GM19324 (cell line): ENCODE measurements at regions not wholly inside any gene's neighbourhood (a gene's known extent, or its start where the extent isn't known, plus 50 kb on each side); places are given as distances from the start of the nearest gene placed in this dataset.

Experiments used
- ATAC-seq: cut with Tn5 transposase; IDR thresholded peaks from one replicate; pipeline ENCODE4 v1.9.1; 2021; ENCODE audit warnings: mild to moderate bottlenecking, moderate library complexity; ENCODE audit not compliant: unreplicated experiment, low FRiP score

DNA sequence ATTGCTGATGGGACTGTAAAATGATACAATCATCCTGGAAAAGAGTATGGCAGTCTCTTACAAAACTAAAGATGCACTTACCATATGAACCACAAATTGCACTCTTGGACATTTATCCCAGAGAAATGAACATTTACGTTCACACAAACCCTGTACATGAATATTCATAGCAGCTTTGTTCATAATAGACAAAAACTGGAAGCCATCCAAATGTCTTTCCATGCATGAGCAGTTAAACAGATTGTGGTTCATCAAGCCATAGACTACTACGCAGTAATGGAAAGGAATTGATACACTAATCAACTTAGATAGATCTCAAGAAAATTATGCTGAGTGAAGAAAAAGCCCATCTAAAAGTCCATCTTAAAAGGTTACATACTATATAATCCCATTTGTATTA lies 156.1 kb upstream of the SLC39A10 start:
- no peak for ATAC-seq

DNA sequence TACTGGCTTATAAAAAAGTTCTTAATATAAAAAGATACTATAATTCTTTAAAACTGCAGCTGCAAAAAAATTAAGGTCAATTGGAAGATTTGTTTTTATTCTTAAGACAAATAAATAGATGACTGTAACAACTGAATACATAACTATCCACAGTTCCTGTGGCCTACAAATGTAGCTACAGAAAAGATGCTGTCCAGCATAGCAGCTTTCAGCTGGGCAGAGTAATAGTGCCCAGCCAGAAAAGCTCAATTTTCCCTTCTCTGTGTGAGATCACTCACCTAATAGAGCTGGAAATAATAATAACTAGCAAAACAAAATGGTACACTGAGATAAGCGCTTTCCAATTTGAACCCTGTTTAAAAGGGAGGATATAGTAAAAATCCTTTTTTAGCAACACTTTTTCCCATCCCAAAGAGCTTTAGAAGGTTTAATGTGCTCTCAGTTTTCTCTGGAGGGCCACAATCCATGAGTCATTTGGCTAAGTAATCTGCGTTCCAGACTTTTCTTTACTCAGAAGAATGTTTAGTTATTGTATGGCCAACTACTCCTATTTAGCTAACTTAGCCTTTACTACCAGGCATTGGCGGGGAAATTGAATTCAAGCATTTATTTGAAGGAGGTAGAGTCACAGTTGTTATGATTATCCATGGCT lies 158.1 kb upstream of the SLC39A10 start:
- no peak for ATAC-seq

DNA sequence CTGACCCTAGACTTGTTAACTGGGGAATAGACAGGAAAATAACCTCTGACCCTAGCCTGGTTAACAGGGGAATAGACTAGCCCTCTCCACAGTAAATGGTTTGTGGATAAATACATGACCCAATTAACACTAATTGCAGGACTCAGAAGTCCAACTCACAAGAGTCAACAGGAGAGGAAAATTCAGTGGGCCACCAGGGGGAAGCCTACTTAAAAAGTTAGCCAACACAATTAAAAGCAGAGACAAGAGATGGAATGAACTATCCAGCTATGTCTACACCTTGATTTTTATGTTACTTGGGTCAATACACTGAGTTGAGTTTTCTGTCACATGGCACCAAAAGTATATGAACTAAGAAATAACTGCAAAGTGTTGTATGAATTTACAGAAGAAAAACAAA lies 158.8 kb upstream of the SLC39A10 start:
- no peak for ATAC-seq

DNA sequence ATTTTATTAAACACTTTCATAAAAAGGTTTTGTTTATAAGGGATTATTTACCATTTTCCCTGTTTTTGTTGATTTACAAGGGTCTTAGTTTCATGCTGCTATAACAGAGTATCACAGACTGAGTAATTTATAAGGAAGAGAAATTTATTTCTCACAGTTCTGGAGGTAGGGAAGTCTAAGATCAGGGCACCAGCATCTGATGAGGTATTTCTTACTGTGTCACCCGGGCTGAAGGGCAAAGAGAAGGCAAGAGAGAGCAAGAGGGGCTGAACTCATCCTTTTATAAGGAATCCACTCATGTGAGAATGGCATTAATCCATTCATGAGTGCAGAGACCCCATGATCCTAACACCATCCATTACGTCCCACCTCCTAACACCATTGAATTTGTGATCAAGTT lies 160.0 kb upstream of the SLC39A10 start:
- no peak for ATAC-seq

DNA sequence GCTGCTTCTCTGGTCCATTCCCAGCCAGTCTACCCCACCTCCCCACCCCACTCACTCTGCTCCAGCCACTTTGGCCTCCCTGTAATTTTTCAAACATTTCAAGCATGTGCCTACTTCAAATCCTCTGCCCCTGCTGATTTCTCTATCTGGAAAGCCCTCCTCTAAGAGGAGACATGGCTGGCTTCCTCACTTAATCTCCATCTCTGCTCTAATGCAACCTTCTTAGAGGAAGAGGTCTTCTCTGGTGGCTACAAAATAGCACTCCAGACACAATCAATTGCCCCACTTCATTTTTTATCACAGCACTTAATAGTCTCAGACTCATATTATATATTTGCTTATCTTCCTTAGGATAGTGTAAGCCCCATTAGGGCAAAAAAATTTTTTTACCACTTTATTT lies 161.1 kb upstream of the SLC39A10 start:
- no peak for ATAC-seq

DNA sequence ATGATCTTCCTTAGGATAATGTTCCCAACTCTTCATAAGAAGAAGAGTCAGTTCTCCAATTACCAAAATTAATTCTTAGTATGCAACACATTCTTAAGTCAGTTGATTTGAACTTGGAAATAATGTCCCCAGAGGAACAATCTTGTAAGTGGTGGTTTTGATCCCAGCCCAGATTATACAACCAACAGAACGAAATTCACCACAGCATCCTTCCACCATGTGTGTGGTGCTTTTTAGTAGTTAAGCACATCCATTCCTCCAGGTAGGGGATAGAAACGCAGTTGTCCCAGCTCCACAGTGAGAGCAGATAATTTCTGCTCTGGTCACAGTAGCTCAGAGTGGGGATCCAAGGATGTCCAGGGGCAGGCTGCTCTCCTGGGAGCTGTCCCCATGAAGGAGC lies 161.7 kb upstream of the SLC39A10 start:
- ATAC-seq = no peak

DNA sequence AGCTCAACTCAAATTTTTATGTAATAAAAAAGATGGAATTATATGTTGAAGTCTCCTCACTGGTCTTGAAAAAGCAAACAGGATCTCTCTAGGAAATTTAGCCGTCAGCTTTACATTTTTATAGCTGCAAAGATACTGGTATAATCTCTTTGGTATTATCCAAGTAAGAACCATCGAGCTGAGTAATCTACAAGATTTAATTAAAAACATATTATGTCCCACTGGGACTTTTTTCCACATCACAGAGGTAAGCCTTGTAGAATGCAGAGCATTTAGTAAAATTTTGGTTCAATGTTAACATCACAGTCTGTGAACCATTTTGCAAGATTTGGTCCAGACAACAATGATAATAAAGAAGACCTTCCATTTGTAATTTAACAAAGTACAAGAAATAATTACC lies 162.6 kb upstream of the SLC39A10 start:
- ATAC-seq = no peak

DNA sequence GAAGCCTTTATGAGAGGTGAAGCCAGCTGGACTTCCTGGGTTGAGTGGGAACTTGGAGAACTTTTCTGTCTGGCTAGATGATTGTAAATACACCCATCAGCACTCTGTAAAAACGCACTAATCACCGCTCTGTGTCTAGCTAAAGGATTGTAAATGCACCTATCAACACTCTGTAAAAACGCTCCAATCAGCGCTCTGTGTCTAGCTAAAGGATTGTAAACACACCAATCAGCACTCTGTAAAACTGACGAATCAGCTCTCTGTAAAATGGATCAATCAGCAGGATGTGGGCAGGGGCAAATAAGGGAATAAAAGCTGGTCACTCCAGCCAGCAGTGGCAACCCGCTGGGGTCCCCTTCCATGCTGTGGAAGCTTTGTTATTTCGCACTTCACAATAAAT lies 163.6 kb upstream of the SLC39A10 start:
- no peak for ATAC-seq

DNA sequence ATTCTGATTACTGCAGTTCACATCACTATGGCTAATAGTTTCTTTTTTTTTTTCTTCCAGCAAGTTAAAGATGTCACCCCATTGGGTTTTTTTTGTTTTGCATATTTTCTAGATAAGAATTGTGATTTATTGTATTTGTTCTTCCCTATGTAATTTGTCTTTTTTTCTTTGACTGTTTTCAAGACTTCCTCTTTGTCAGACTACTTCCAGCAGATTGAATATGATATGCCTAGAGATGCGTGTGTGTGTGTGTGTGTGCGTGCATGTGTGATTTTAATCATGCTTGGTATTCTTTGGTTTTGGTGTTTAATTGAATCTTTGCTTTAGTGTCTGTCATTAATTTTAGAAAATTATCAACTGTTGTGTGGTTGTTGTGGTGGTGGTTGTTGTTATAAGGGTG lies 166.7 kb upstream of the SLC39A10 start:
- ATAC-seq = no peak

DNA sequence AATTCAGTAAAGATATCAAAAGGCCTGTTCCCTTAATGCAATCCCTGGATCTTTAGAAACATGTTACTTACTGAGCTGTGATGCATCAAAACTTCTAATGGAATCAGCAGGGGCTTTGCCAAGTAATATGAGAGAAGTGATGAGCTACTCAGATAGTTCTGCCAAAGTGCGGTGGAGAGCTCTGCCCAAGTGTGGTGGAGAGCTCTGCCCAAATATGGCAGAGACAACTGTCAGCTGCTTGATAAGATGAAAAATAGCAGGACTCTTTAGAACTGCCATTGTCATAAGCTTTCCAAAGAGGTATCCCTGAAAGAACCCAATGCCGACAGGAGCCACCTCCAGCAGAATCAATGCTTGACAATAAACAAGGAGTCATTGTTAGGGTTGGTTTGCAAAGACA lies 167.9 kb upstream of the SLC39A10 start:
- no peak for ATAC-seq

DNA sequence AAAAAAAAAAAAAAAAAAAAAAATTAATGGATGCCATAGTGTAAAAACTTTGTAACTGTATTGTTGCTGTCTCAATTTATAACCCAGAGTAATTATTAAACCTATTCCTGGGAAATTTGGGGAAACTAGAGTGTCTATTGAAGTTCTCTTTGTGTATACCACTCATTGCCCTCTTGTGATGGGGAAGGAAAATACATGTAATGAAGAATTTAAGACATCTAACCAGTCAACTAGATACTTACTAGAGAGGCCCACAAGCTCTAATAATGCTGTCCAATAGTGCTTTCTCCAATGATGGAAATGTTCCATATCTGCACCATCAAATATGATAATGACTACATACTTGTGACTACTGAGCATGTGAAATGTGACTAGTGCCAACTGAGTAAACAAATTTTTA lies 168.5 kb upstream of the SLC39A10 start:
- ATAC-seq = no peak

DNA sequence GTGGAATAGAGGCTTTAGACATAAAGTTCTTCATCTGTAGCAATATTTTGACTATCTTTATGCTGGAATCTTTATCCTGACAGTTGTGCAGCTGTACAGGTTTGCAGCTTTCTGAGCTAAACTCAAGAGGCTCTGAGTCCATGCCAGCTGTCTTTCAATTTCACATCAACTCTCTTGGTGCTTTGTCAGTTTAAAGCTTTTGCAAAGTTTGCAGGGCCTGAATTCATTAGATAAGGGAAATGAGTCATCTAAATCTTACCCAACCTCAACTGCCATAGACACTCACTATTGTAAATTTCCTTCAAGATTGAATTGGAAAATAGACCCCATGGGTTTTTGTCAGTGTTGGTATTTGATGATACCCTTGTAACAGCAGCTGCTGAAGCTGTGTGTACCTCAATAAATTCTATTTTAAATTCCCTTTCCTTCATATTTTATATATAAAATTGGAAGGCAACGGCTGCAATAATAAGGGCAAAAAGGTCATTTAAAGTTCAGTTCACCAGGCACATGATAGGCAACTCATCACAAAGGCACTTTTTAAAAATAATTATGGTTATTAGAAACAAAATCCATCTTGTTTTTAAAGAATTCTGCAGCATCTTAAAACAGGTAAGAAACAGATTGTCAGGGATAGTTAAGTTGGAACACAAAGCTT lies 169.9 kb upstream of the SLC39A10 start:
- peak; percentile 91 for ATAC-seq

DNA sequence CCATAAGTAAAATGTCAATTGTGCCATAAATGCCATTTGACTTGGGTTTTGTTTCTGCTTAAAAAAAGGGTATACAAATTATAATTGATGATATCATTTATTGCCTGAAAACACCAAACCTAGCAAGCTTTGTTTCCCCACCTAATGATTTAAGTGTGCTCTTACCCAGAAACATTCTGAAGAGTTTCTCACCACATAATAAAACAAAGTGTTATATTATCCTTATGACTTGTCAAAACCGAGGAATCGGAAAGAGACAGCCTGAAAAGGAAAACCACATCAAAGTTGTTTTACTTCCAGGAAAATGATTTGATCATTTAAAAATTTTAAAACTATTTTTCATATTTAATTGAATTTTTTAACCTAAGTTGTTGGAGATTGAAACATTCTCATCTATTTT lies 170.5 kb upstream of the SLC39A10 start:
- no peak for ATAC-seq

DNA sequence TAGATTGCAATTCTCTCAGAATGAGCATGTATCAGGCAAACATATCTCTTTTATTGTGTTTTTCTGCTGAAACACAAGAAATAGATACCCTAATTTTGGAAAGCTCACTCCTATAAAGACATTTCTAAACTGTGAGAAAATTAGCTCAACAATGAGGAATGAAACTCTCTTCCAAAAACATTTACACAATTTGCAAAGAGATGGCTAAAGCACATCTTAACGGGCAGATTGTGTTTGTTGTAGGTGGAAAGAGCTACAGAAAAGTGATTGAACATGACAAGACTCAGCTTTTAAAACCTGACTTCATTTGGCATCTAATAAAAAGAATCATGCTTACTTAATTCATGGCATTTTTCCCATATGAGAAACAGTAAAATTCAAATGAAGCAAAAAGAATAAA lies 175.0 kb upstream of the SLC39A10 start:
- no peak for ATAC-seq

DNA sequence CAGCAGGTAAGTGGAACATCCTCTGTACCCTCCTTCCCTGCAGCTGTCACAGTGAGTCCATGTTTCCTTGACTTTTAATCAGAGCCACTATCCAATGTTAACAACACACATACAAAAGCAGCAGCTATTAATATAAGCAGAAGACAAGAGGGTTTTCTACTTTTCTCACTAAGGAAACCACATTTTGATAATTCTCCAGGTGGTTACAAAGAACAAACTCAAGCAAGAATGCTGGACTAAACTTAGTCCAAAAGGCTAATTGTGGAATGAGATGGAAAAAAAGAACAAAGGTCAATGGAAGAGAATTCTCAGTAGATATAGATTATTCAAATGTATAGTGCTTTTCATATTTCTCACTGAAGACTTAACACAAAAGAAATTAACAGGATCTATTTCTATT lies 176.9 kb upstream of the SLC39A10 start:
- no peak for ATAC-seq

DNA sequence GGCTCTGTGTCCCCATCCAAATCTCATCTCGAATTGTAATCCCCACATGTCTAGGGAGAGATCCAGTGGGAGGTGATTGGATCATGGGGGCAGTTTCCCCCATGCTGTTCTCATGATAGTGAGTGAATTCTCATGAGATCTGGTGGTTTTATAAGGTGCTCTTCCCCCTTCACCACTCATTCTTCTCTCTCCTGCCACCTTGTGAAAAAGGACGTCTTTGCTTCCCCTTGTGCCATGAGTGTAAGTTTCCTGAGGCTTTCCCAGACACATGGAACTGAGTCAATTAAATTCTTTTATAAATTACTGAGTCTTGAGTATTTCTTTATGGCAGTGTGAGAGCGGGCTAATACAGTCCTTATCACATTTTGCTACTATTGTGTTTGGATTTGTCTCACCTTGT lies 177.6 kb upstream of the SLC39A10 start:
- ATAC-seq = no peak

DNA sequence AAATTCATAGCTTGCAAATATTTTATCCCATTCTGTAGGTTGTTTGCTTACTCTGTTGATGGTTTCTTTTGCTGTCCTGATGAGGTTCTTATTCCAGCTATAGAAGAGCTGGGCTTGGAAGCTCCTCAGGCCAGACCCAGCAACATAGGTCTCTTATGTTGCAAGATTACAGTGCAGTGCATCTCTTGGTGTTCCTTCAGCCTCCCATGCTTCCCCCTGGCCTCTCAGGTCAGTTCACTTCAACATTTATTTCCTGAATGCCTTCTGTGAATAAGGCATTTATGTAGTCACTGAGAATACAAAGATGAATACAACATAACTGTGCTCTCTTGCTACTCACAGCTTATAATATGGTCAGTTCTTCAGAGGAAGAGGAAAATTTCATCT lies 179.0 kb upstream of the SLC39A10 start:
- no peak for ATAC-seq

DNA sequence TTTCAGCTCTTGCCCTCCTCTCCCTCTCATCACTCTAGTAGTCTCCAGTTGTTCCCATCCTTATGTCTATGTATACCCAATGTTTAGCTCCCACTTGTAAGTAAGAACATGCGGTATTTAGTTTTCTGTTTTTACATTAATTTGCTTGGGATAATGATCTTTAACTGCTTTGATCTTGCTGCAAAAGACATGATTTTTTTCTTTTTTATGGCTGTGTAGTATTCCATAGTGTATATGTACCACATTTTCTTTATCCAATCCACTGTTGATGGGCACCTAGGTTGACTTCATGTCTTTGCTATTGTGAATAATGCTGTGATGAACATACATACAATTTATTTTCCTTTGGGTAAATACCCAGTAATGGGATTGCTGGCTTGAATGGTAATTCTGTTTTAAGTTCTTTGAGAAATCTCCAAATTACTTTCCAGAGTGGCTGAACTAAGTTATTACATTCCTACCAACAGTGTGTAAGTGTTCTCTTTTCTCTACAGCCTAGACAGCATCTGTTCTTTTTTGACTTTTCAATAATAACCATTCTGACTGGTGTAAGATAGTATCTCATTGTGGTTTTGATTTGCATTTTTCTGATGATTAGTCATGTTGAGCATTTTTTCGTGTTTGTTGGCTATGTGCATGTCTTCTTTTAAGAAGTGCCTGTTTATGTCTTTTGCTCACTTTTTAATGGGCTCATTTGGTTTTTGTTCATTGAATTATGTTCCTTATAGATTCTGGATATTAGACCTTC lies 179.6 kb upstream of the SLC39A10 start:
- ATAC-seq = no peak

DNA sequence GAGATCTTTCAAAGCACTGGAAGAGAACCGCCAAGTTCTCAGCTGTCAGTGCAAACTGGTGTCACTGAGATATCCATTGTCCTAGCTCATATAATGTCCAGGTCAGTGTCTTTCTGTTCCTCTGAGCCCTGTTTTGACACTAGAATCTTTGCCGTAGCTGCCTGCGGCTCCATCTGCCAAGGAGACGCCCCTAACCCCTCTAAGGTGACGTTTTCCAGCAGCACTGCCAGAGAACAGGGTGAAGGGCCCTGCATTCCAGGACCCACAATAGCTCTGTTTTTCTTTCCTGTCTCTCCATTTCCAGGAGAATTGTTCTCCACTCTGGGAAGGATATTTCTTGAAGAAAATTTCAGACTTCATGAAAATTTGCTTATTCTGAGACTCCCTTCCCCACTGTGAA lies 181.7 kb upstream of the SLC39A10 start:
- ATAC-seq = no peak

DNA sequence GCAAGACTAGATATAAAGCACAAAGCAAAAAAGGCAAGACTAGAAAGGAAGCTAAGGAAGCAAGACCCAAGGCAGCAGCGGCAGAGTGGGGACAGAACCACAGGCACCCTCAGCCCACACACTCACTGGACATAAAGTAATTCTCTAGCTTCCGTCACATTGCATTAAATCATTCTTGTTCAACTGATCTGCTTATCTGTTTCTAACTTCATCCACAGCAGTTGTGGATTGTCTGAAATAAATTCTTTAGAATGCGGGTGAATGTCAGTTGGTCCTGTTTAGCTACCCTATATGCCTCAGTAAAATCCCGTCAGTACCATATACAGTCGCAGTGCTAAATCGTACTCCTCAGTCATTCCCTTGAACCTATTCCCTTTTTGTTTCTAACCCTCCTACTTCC lies 183.2 kb upstream of the SLC39A10 start:
- ATAC-seq = no peak

DNA sequence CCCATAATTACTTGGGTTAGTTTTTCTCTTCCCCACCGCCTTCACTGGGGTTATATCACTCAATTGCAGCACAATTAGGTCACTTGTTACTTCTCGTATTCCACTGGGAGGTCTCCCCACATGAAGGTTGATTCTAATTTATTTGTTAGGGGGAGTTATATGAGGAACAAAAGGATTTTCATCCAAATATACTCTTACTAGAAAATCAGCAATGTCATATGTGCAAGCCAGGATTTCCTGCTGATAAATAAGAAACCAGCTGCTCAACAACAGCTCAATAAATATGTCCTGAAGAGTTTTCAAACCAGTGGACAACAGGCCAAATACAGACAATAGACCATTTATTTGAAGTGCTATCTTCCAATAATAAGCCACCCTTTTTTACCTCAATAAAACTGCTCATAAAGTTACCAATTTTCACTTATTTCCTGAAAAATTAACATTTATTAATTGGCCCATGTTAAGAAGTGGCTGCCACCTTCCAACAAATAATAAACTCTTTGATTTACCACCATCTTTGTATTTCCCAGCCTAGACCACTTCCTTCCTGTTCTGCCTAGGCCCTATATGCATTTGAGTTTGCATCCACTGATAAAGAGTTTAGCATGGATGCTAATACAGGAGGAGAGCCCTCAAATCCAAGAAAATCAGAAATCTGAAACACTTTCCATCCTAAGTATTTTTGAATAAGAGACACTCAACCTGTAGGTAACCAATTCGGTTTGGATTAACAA lies 184.4 kb upstream of the SLC39A10 start:
- no peak for ATAC-seq
